Suprapubic skin (tissue), 4 donors: ENCODE measurements at regions not wholly inside any gene's neighbourhood (a gene's known extent, or its start where the extent isn't known, plus 50 kb on each side); places are given as distances from the start of the nearest gene placed in this dataset.

Experiments
- CTCF ChIP-seq, 2 donors: fragments of 200-600 bp in 1 of 2; fragments of 450-650 bp in 1 of 2; sonication (generic) in 1 of 2; IDR thresholded peaks; one replicate each; pipeline ENCODE4 v1.5.1; 2016 to 2019; ENCODE audit warnings: antibody characterized with exemption in 2 of 2, mild to moderate bottlenecking in 1 of 2, moderate library complexity in 1 of 2
- EP300 ChIP-seq: sonication (generic); formaldehyde crosslinking; IDR thresholded peaks from one replicate; pipeline ENCODE4 v1.6.1; 2017; ENCODE audit warnings: antibody characterized with exemption
- POLR2A ChIP-seq, 2 donors: fragments of 450-650 bp; IDR thresholded peaks; one replicate each; pipeline ENCODE4 v1.6.1; 2017; ENCODE audit warnings: antibody characterized with exemption in 2 of 2, mild to moderate bottlenecking in 2 of 2, moderate library complexity in 2 of 2
- POLR2AphosphoS5 ChIP-seq, 3 donors: sonication (generic); formaldehyde crosslinking; IDR thresholded peaks; one replicate each; pipeline ENCODE4 v1.6.1; 2017; ENCODE audit warnings: antibody characterized with exemption in 3 of 3

GRCh38 chr10:44054046-44054445 is 330.9 kb downstream of the CXCL12 start:
- TF ChIP-seq CTCF (IDR thresholded peaks at IDR 0.05) (no peak), POLR2A (IDR thresholded peaks at IDR 0.05) (no peak), EP300 (no peak), POLR2AphosphoS5 (IDR thresholded peaks at IDR 0.05) (no peak)
